KMS-11 (cell line): ENCODE measurements at regions not wholly inside any gene's neighbourhood (a gene's known extent, or its start where the extent isn't known, plus 50 kb on each side); places are given as distances from the start of the nearest gene placed in this dataset.

ENCODE experiments used
- H2AFZ ChIP-seq: fragments of 200-600 bp; sonication (generic); 2 replicates; pipeline ENCODE4 v1.6.1; 2016; ENCODE audit warnings: antibody characterized with exemption, mixed run types, low read depth
- H3K27ac ChIP-seq: fragments of 200-600 bp; sonication (generic); 2 replicates; pipeline ENCODE4 v1.6.1; 2016; ENCODE audit warnings: mild to moderate bottlenecking, mixed run types
- H3K27me3 ChIP-seq: fragments of 200-600 bp; sonication (generic); 2 replicates; pipeline ENCODE4 v1.6.1; 2017; ENCODE audit warnings: mild to moderate bottlenecking, low read depth, mixed run types, moderate library complexity; ENCODE audit not compliant: insufficient read depth
- H3K36me3 ChIP-seq: fragments of 200-600 bp; sonication (generic); 2 replicates; pipeline ENCODE4 v1.6.1; 2017; ENCODE audit warnings: mild to moderate bottlenecking, mixed run types; ENCODE audit not compliant: insufficient read depth
- H3K4me1 ChIP-seq: fragments of 200-600 bp; sonication (generic); 2 replicates; pipeline ENCODE4 v1.6.1; 2016; ENCODE audit warnings: mild to moderate bottlenecking, low read depth, mixed run types; ENCODE audit not compliant: poor library complexity, severe bottlenecking
- H3K4me2 ChIP-seq: fragments of 200-600 bp; sonication (generic); 2 replicates; pipeline ENCODE4 v1.7.0; 2016; ENCODE audit warnings: mild to moderate bottlenecking, mixed run types
- H3K4me3 ChIP-seq: fragments of 200-600 bp; sonication (generic); IDR thresholded peaks from 2 replicates; pipeline ENCODE4 v1.6.1; 2017; ENCODE audit warnings: low read depth, low read length, mixed read lengths; ENCODE audit not compliant: insufficient read depth
- H3K79me2 ChIP-seq: fragments of 200-600 bp; sonication (generic); 2 replicates; pipeline ENCODE4 v1.6.1; 2016; ENCODE audit warnings: low read depth, mixed run types; ENCODE audit not compliant: insufficient read depth
- H3K9ac ChIP-seq: fragments of 200-600 bp; sonication (generic); 2 replicates; pipeline ENCODE4 v1.6.1; 2016; ENCODE audit warnings: mild to moderate bottlenecking, mixed run types
- H4K20me1 ChIP-seq: fragments of 200-600 bp; sonication (generic); 2 replicates; pipeline ENCODE4 v1.6.1; 2016; ENCODE audit warnings: mild to moderate bottlenecking, mixed run types; ENCODE audit not compliant: insufficient read depth
- TF ChIP-seq, protein P1 (sequence below): fragments of 200-600 bp; sonication (generic); conservative IDR thresholded peaks from 2 replicates; pipeline ENCODE4 v1.6.1; 2017; ENCODE audit warnings: low read depth, mild to moderate bottlenecking, antibody characterized with exemption, low read length, moderate library complexity, mixed read lengths

GRCh38 chr3:59424268-59425010 lies 374.6 kb upstream of the CFAP20DC start:
- TF ChIP-seq, protein P1, sequence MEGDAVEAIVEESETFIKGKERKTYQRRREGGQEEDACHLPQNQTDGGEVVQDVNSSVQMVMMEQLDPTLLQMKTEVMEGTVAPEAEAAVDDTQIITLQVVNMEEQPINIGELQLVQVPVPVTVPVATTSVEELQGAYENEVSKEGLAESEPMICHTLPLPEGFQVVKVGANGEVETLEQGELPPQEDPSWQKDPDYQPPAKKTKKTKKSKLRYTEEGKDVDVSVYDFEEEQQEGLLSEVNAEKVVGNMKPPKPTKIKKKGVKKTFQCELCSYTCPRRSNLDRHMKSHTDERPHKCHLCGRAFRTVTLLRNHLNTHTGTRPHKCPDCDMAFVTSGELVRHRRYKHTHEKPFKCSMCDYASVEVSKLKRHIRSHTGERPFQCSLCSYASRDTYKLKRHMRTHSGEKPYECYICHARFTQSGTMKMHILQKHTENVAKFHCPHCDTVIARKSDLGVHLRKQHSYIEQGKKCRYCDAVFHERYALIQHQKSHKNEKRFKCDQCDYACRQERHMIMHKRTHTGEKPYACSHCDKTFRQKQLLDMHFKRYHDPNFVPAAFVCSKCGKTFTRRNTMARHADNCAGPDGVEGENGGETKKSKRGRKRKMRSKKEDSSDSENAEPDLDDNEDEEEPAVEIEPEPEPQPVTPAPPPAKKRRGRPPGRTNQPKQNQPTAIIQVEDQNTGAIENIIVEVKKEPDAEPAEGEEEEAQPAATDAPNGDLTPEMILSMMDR, result no peak
- Histone ChIP-seq H3K27ac (peak overlapping the region; percentile 91), H3K9ac (peak overlapping the region; percentile 51), H3K4me1 (peaks cover 33% of the 10 kb centered on the region), H3K36me3 (no peaks in the 10 kb centered on the region), H4K20me1 (no peaks in the 10 kb centered on the region), H3K79me2 (no peaks in the 10 kb centered on the region), H3K4me2 (peak overlapping the region; percentile 57), H3K27me3 (no peaks in the 10 kb centered on the region), H3K4me3 (no peak overlapping the region), H2AFZ (peak overlapping the region; percentile 47)

DNA sequence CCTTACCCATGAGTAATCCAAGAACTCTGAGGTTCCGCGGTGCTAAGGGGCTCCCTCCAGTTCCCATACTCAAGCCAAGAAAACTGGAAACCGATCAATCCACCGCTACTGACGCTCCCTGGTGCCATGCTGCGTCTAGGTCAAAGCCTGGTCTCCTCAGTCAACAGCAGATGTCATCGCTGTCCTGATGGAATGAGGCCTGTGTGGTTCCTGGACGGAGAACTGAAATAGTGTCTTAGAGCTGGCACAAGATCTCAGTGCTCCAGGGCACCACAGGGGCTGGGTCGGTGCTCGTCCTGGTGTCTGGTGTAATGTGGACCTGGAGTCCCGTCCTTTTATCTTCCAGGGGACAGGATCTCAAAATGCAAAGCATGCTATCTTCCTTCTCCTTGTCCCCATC lies 373.9 kb upstream of the CFAP20DC start:
- H3K4me3 ChIP-seq, result no peak overlapping the region
- H3K27ac ChIP-seq, result peak overlapping the region; percentile 91
- no peak overlapping the region; the same call in 1 of the 2 replicates for H3K4me2 ChIP-seq
- peak overlapping the region; percentile 51; the same call in 1 of the 2 replicates for H3K9ac ChIP-seq
- TF ChIP-seq, protein P1, result no peak
- peaks cover 33% of the 10 kb centered on the region for H3K4me1 ChIP-seq
- peak overlapping the region; percentile 47; the same call in 1 of the 2 replicates for H2AFZ ChIP-seq
- H3K36me3 ChIP-seq, result no peaks in the 10 kb centered on the region
- H3K27me3 ChIP-seq, result no peaks in the 10 kb centered on the region
- no peaks in the 10 kb centered on the region for H4K20me1 ChIP-seq
- no peaks in the 10 kb centered on the region for H3K79me2 ChIP-seq

GRCh38 chr3:59422312-59422711 lies 372.5 kb upstream of the CFAP20DC start:
- Histone ChIP-seq H3K79me2 (no peaks in the 10 kb centered on the region), H3K27ac (no peak overlapping the region), H4K20me1 (no peaks in the 10 kb centered on the region), H3K27me3 (no peaks in the 10 kb centered on the region), H3K4me3 (no peak overlapping the region), H3K9ac (no peak overlapping the region), H3K36me3 (no peaks in the 10 kb centered on the region), H2AFZ (no peak overlapping the region), H3K4me2 (no peak overlapping the region), H3K4me1 (peaks cover 33% of the 10 kb centered on the region)
- TF ChIP-seq, protein P1, result no peak

GRCh38 chr3:59418836-59419235 lies 369.0 kb upstream of the CFAP20DC start:
- no peaks in the 10 kb centered on the region for H3K79me2 ChIP-seq
- H3K4me1 ChIP-seq, result peaks cover 8% of the 10 kb centered on the region
- H3K4me2 ChIP-seq, result no peak overlapping the region
- no peaks in the 10 kb centered on the region for H3K27me3 ChIP-seq
- no peaks in the 10 kb centered on the region for H4K20me1 ChIP-seq
- H3K4me3 ChIP-seq, result no peak overlapping the region
- no peaks in the 10 kb centered on the region for H3K36me3 ChIP-seq
- no peak overlapping the region for H2AFZ ChIP-seq
- H3K9ac ChIP-seq, result no peak overlapping the region
- no peak overlapping the region for H3K27ac ChIP-seq
- TF ChIP-seq, protein P1, result no peak
